Mesenchymal stem cell (in vitro differentiated cells and primary cell): ENCODE measurements at regions not wholly inside any gene's neighbourhood (a gene's known extent, or its start where the extent isn't known, plus 50 kb on each side); places are given as distances from the start of the nearest gene placed in this dataset.

ENCODE experiments used
- DNase-seq: peaks from one replicate; pipeline ENCODE4 v3.0.0-alpha.2; 2013
- H2AFZ ChIP-seq: one replicate; pipeline ENCODE4 v1.6.1; 2013; ENCODE audit warnings: low read depth, mild to moderate bottlenecking, control low read depth, inconsistent platforms, low read length, moderate library complexity
- H2AK5ac ChIP-seq: 2 replicates; pipeline ENCODE4 v1.6.1; 2013; ENCODE audit warnings: low read length, moderate library complexity, mild to moderate bottlenecking, inconsistent platforms; ENCODE audit not compliant: severe bottlenecking
- H2BK120ac ChIP-seq: one replicate; pipeline ENCODE4 v1.6.1; 2013; ENCODE audit warnings: low read depth, mild to moderate bottlenecking, inconsistent platforms, low read length, moderate library complexity
- H2BK12ac ChIP-seq, 2 experiments: one replicate each; pipeline ENCODE4 v1.6.1; 2013; ENCODE audit warnings: inconsistent platforms in 2 of 2, low read length in 2 of 2, mild to moderate bottlenecking in 2 of 2, moderate library complexity in 2 of 2, control low read depth in 1 of 2
- H2BK15ac ChIP-seq: one replicate; pipeline ENCODE4 v1.6.1; 2013; ENCODE audit warnings: mild to moderate bottlenecking, low read depth, inconsistent platforms; ENCODE audit not compliant: poor library complexity, severe bottlenecking
- H2BK5ac ChIP-seq: 2 replicates; pipeline ENCODE4 v1.6.1; 2013; ENCODE audit warnings: low read depth, mild to moderate bottlenecking, low read length, control low read depth, inconsistent platforms; ENCODE audit not compliant: poor library complexity, severe bottlenecking
- H3K14ac ChIP-seq, 2 experiments: one replicate each; pipeline ENCODE4 v1.6.1; 2013; ENCODE audit warnings: inconsistent platforms in 2 of 2, low read length in 2 of 2, control low read depth in 1 of 2, mild to moderate bottlenecking in 1 of 2, moderate library complexity in 1 of 2
- H3K18ac ChIP-seq, 2 experiments: one replicate each; pipeline ENCODE4 v1.6.1; 2013; ENCODE audit warnings: inconsistent platforms in 2 of 2, low read length in 2 of 2, control low read depth in 1 of 2, low read depth in 1 of 2, mild to moderate bottlenecking in 1 of 2
- H3K23ac ChIP-seq, 2 experiments: one replicate each; pipeline ENCODE4 v1.6.1; 2013; ENCODE audit warnings: inconsistent platforms in 2 of 2, low read length in 2 of 2, mild to moderate bottlenecking in 2 of 2, moderate library complexity in 2 of 2, control low read depth in 1 of 2
- H3K27ac ChIP-seq: 2 replicates; pipeline ENCODE4 v1.5.1; 2013; ENCODE audit warnings: mild to moderate bottlenecking, moderate library complexity, low read length, control low read depth, inconsistent platforms; ENCODE audit not compliant: poor library complexity, severe bottlenecking
- H3K27me3 ChIP-seq, 2 experiments: 2 replicates each; pipeline versions ENCODE4 v1.6.1 to v1.7.0; 2013; ENCODE audit warnings: low read length in 2 of 2, mild to moderate bottlenecking in 2 of 2, moderate library complexity in 2 of 2, control low read depth in 1 of 2, inconsistent platforms in 1 of 2; ENCODE audit not compliant: control insufficient read depth in 1 of 2, insufficient read depth in 1 of 2
- H3K36me3 ChIP-seq, 2 experiments: 2 replicates each; pipeline versions ENCODE4 v1.6.1 to v1.7.0; 2013; ENCODE audit warnings: low read length in 2 of 2, control low read depth in 1 of 2, inconsistent platforms in 1 of 2, low read depth in 1 of 2, mild to moderate bottlenecking in 1 of 2; ENCODE audit not compliant: insufficient read depth in 2 of 2, control insufficient read depth in 1 of 2
- H3K4ac ChIP-seq, 2 experiments: one replicate each; pipeline ENCODE4 v1.6.1; 2013; ENCODE audit warnings: inconsistent platforms in 2 of 2, low read length in 2 of 2, mild to moderate bottlenecking in 2 of 2, moderate library complexity in 2 of 2, control low read depth in 1 of 2, low read depth in 1 of 2
- H3K4me1 ChIP-seq: 2 replicates; pipeline ENCODE4 v1.6.1; 2013; ENCODE audit warnings: low read depth, low read length, control low read depth; ENCODE audit not compliant: control insufficient read depth, insufficient read depth
- H3K4me2 ChIP-seq: 2 replicates; pipeline ENCODE4 v1.6.1; 2013; ENCODE audit warnings: low read length, mild to moderate bottlenecking, inconsistent platforms; ENCODE audit not compliant: poor library complexity, severe bottlenecking
- H3K4me3 ChIP-seq, 2 experiments: 2 replicates each; pipeline versions ENCODE4 v1.5.1 to v1.7.0; 2013; ENCODE audit warnings: low read length in 2 of 2, mild to moderate bottlenecking in 2 of 2, control low read depth in 1 of 2, low read depth in 1 of 2; ENCODE audit not compliant: insufficient read depth in 1 of 2
- H3K79me1 ChIP-seq: replicated peaks from 2 replicates; pipeline ENCODE4 v1.6.1; 2013; ENCODE audit warnings: mild to moderate bottlenecking, control low read depth, low read length, inconsistent platforms; ENCODE audit not compliant: poor library complexity, severe bottlenecking
- H3K9ac ChIP-seq: 2 replicates; pipeline ENCODE4 v1.7.0; 2013; ENCODE audit warnings: mild to moderate bottlenecking, low read length, moderate library complexity
- H3K9me3 ChIP-seq: 2 replicates; pipeline ENCODE4 v1.7.0; 2013; ENCODE audit warnings: mild to moderate bottlenecking, low read length; ENCODE audit not compliant: control insufficient read depth
- H4K8ac ChIP-seq: one replicate; pipeline ENCODE4 v1.6.1; 2013; ENCODE audit warnings: inconsistent platforms, mild to moderate bottlenecking, low read length, moderate library complexity
- H4K91ac ChIP-seq: one replicate; pipeline ENCODE4 v1.6.1; 2013; ENCODE audit warnings: mild to moderate bottlenecking, low read length, inconsistent platforms
- WGBS: methylation state at CpG from one replicate; pipeline ENCODE4 v1.1.7; 2013; ENCODE audit warnings: mixed read lengths; 5-methylcytosine and 5-hydroxymethylcytosine counted together

DNA sequence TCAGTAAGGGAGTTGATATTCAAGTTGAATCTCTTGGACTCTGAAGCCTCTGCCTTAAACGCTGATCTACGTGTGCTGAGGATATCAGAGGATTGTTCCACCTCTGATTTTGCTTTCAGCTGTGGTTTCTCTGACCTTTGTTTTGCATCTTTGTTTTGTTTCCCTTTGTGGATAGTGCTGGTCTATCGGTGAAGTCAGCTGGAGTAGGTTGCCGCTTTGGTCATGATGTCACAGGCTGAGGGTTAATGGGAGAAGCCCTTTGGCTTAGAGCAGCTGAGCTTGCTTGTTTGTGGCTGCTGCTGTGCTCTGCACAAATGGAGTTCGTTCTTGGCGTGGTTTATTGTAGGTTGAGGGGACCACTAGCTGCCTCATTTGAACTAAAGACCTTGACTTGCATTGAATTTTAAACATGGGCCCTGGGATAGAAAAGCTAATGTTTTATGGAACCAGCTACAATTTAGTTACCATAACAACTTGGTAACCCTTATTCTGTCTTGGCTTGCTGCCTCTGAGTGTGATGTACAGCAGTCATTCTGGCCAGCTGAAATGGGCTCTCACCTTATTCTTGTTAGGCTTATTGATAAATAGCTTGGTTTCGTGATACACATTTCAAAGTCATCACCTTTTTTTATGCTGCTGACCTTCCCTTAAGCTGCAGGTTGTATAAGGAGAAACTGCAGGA lies 284.5 kb upstream of the E2F7 start:
- Histone ChIP-seq H3K14ac (no peak overlapping the region), H2BK15ac (no peak overlapping the region), H2AFZ (no peak overlapping the region), H2BK120ac (no peak overlapping the region), H3K9me3 (no peaks in the 10 kb centered on the region), H3K4me2 (no peak overlapping the region), H3K4me1 (peaks cover 2% of the 10 kb centered on the region), H3K4ac (no peak overlapping the region), H3K36me3 (no peaks in the 10 kb centered on the region), H3K9ac (peak overlapping the region; percentile 36), H3K23ac (no peak overlapping the region), H3K18ac (no peak overlapping the region), H3K79me1 (no peaks in the 10 kb centered on the region), H3K27ac (no peak overlapping the region), H2BK12ac (no peak overlapping the region), H2BK5ac (no peak overlapping the region), H4K91ac (no peak overlapping the region), H3K4me3 (no peak overlapping the region), H2AK5ac (no peak overlapping the region), H3K27me3 (no peaks in the 10 kb centered on the region), H4K8ac (no peak overlapping the region)
- 82% methylated on average over 7 of the region's 7 CpGs for WGBS
- DNase-seq = no peak

DNA sequence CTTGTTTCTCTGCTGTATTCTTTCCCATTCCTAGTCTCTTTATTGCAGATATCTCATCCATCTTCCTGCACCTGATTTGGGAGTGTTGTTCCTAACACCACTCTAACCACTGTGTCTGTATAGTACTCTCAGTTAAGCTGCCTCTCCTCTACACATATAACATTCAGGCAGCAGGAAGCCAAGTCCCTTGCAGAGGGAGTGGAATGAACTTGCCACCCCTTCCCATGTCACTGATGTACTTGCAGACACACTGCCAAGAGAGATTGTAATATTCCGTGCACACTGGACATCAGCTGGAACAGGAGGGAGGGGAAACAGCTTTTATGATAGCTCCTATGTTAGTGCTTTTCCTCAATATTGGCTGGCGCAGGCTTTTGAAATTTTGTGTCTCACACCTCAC lies 281.6 kb upstream of the E2F7 start:
- Histone ChIP-seq H2AFZ (no peak overlapping the region), H2BK5ac (no peak overlapping the region), H2BK120ac (no peak overlapping the region), H3K4me2 (no peak overlapping the region), H4K91ac (no peak overlapping the region), H3K36me3 (no peaks in the 10 kb centered on the region), H3K27ac (no peak overlapping the region), H2BK12ac (no peak overlapping the region), H3K79me1 (no peaks in the 10 kb centered on the region), H3K9ac (no peak overlapping the region), H3K18ac (no peak overlapping the region), H3K27me3 (no peaks in the 10 kb centered on the region), H3K9me3 (no peaks in the 10 kb centered on the region), H3K4me3 (no peak overlapping the region), H4K8ac (no peak overlapping the region), H2BK15ac (no peak overlapping the region), H3K4ac (no peak overlapping the region), H3K4me1 (peaks cover 2% of the 10 kb centered on the region), H3K23ac (no peak overlapping the region), H2AK5ac (no peak overlapping the region), H3K14ac (no peak overlapping the region)
- no peak for DNase-seq
- 82% methylated on average over 2 of the region's 2 CpGs for WGBS

DNA sequence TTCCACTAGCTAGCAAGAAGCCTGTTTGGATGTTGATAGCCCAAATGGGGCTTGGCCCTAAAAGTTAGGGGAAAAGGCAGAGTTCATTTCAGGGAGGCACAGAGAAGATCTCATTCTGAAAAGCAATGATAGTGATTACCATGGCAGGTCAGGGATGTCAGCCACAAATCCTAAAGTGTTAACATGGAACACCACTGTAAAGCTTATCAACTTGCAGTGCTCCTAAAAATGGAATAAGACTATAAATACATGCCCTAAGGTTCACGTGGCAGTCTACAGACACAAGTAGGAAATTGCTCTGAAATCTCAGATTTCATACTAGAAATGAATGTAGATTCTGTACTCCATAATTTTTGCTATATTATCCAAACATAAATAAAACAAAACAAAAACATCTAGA lies 280.0 kb upstream of the E2F7 start:
- no peaks in the 10 kb centered on the region for H3K79me1 ChIP-seq
- H2BK15ac ChIP-seq = no peak overlapping the region
- no peak overlapping the region for H3K9ac ChIP-seq
- DNase-seq = no peak
- no peak overlapping the region for H3K27ac ChIP-seq
- H3K4me1 ChIP-seq = peaks cover 2% of the 10 kb centered on the region
- no peak overlapping the region for H2BK120ac ChIP-seq
- no peak overlapping the region for H2AK5ac ChIP-seq
- H2BK12ac ChIP-seq = no peak overlapping the region
- no peak overlapping the region for H2AFZ ChIP-seq
- no peak overlapping the region for H2BK5ac ChIP-seq
- no CpG with 5 or more reads among the region's 1 CpG for WGBS
- no peak overlapping the region for H3K14ac ChIP-seq
- no peaks in the 10 kb centered on the region for H3K9me3 ChIP-seq
- H3K27me3 ChIP-seq = no peaks in the 10 kb centered on the region
- H3K18ac ChIP-seq = no peak overlapping the region
- no peaks in the 10 kb centered on the region for H3K36me3 ChIP-seq
- H3K23ac ChIP-seq = no peak overlapping the region
- no peak overlapping the region for H3K4me3 ChIP-seq
- H3K4ac ChIP-seq = no peak overlapping the region
- no peak overlapping the region for H4K8ac ChIP-seq
- no peak overlapping the region for H4K91ac ChIP-seq
- H3K4me2 ChIP-seq = no peak overlapping the region

DNA sequence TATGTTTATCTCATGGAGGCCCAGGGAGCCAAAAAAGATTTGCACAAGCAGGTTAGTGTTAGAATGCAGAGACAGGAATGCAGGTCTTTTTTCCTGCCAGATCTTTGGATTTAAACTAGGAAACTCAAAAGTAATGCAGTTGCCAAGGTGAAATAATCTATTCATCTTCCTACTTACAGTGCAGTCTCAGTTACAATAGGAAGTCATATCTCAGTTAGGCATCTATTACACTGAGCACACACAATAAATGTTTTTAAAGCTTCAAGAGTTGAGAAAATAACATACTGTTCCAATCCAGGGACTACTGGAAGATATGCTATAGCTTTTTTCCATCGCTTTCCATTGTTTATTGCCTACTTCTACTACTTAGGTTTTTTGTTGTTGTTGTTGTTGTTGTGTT lies 279.3 kb upstream of the E2F7 start:
- Histone ChIP-seq H3K14ac (no peak overlapping the region), H3K9ac (peak overlapping the region; percentile 40), H3K23ac (no peak overlapping the region), H3K4me1 (peaks cover under 1% of the 10 kb centered on the region), H2BK120ac (no peak overlapping the region), H2BK12ac (no peak overlapping the region), H2BK5ac (no peak overlapping the region), H3K79me1 (no peaks in the 10 kb centered on the region), H2BK15ac (no peak overlapping the region), H3K4me2 (no peak overlapping the region), H3K27ac (no peak overlapping the region), H2AK5ac (no peak overlapping the region), H2AFZ (no peak overlapping the region), H4K8ac (no peak overlapping the region), H3K18ac (no peak overlapping the region), H3K9me3 (no peaks in the 10 kb centered on the region), H4K91ac (no peak overlapping the region), H3K4me3 (no peak overlapping the region), H3K27me3 (no peaks in the 10 kb centered on the region), H3K4ac (no peak overlapping the region), H3K36me3 (no peaks in the 10 kb centered on the region)
- WGBS = no CpG with 5 or more reads among the region's 1 CpG
- no peak for DNase-seq
